VCaP (cell line): ENCODE measurements at regions not wholly inside any gene's neighbourhood (a gene's known extent, or its start where the extent isn't known, plus 50 kb on each side); places are given as distances from the start of the nearest gene placed in this dataset.
"Not testable (repeated sequence)": the region's sequence is repeated elsewhere in the genome, so short reads cannot be mapped to it uniquely, and the experiment has no call there.

Source experiments
- H3K27ac ChIP-seq: fragments of 450-650 bp; 2 replicates; pipeline ENCODE4 v1.5.1; 2017
- TF ChIP-seq, protein P1 (sequence below): fragments of 450-650 bp; conservative IDR thresholded peaks from 2 replicates; pipeline ENCODE4 v1.5.1; 2017; ENCODE audit warnings: mild to moderate bottlenecking, moderate library complexity

DNA sequence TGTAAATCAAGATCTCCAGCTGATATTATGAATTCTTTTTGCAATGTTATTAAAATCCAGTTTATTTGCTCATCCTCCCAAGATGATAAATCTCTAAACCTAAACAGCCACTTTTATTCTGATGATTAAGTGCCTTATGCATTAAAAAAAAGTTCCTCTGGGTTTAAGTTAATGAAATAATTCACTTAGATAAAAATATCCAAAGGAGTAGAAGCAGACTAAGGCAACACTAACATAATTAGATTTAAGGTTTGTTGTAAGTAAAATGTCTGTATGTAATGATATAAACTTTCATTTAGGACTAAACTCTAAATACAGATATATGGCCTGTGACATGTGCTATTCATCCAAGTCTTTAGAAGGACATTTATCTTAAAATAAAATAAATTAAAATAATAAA lies 457.2 kb downstream of the TENT5A start:
- H3K27ac ChIP-seq = no peak overlapping the region
- TF ChIP-seq, protein P1, sequence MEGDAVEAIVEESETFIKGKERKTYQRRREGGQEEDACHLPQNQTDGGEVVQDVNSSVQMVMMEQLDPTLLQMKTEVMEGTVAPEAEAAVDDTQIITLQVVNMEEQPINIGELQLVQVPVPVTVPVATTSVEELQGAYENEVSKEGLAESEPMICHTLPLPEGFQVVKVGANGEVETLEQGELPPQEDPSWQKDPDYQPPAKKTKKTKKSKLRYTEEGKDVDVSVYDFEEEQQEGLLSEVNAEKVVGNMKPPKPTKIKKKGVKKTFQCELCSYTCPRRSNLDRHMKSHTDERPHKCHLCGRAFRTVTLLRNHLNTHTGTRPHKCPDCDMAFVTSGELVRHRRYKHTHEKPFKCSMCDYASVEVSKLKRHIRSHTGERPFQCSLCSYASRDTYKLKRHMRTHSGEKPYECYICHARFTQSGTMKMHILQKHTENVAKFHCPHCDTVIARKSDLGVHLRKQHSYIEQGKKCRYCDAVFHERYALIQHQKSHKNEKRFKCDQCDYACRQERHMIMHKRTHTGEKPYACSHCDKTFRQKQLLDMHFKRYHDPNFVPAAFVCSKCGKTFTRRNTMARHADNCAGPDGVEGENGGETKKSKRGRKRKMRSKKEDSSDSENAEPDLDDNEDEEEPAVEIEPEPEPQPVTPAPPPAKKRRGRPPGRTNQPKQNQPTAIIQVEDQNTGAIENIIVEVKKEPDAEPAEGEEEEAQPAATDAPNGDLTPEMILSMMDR = no peak

DNA sequence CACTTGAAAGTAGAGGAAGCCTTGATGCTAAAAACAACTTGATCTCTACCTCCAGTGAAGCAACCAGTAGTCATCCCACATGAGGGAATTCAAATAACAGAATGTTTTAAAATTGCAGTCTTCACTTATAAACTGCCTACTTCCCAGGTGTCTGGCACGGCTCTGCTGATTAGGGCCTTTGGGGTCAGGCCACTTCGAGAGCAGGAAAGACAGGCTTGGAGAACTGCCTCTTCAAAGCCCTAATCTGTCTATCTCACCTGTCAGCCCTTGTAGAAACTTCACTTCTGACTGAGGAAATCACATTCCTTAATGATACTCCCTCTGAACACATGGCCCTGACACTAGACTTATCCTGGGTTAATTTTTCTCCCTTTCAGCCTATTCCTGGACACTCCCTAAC lies 458.6 kb downstream of the TENT5A start:
- TF ChIP-seq, protein P1 = no peak
- no peak overlapping the region for H3K27ac ChIP-seq

DNA sequence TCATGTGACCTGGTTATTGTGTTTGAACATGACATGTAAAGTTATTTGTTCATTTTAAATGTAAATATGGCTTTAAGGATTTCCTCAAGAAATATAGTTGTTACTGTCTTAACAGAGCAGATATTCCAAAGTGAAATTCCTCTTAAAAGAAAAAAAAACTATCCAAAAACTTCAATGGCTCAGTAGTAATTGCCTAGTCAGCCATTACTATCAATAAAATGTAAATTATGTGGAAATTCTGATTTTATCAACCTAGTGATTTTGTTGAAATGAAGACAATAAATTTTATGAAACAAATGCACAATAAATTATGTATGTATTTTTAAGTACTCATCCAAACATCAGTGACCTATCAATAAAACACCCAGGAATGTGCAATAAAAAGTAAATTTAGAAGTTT lies 463.3 kb downstream of the TENT5A start:
- TF ChIP-seq, protein P1 = no peak
- no peak overlapping the region for H3K27ac ChIP-seq

DNA sequence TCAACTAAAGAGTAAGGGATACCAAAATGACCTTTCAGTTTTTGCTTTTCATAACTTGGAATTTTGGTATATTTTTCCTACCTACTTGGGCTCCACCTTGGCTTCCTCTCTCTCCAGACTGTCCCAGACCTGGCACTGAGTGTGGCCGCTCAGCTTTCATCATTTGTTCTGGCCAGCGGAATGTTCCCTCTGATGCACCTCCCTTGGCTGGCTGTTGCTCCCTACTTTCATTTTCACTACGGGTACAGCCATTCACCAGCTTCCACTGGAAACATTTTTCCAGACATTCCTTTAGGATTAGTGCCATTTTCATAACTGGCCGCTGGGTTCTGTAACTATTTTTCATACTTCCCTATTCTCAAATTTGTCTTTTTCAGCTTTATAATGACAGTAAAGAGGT lies 487.4 kb downstream of the TENT5A start:
- H3K27ac ChIP-seq = no peak overlapping the region
- TF ChIP-seq, protein P1 = no peak

DNA sequence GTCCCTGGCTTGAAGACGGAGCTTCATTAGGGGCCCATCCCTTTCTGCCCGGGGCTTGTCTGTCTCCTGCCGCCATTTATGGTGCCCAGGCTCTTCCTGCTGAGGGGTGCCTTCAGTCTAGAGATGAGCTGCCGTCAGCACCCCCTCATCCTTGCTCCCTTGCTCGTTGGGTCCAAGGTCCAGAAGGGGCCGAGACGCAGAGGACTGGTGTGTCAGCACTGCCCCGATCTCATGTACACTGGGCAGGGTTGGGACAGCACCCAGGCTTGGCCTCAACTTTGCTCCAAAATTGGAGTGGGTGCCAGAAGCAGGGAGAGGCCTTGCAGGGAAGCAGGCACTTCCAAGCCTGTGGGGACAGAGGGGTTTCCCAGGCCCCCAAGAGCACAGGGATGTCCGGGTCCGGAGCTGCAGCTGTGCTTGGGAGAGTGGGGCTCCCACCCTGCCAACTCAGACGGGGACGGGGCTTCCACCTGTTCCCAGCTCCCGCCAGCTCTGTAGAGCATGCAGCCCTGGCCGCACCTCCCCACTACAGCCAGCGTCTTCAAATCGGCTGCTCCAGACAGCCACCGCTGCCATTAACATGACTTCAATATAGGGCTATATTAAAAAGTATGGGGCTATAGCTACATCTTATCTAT lies 488.8 kb downstream of the TENT5A start:
- TF ChIP-seq, protein P1 = no peak
- H3K27ac ChIP-seq = no peak overlapping the region

DNA sequence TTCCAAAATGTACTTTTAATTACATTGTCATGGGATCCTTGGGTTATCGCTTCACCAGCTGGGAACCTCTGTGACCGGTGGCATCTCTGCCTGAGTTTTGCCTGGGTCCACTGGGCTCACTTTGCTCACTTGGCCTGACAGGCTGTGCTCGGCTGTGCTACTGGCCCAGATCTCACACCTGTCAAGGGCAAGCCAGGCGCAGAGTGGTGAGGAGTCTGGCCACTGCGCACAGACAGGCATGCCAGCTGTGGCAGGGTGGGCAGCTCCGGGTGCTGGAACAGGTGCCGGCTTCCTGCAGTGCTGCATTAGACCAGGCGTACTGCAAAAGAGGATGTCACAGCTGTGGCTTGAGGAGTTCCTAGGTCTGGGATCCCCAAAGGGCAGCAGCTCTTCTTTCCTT lies 489.8 kb downstream of the TENT5A start:
- TF ChIP-seq, protein P1 = no peak
- no peak overlapping the region for H3K27ac ChIP-seq

DNA sequence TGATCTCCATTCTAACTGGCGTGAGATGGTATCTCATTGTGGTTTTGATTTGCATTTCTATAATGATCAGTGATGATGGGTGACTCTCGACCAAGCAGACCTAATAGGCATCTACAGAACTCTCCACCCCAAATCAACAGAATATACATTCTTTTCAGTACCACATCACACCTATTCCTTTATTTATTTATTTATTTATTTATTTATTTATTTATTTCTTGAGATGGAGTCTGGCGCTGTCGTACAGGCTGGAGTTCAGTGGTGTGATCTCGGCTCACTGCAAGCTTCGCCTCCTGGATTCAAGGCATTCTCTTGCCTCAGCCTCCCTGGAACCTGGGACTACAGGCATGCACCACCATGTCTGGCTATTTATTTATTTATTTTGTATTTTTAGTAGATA lies 496.3 kb downstream of the TENT5A start:
- H3K27ac ChIP-seq = not testable (repeated sequence)

DNA sequence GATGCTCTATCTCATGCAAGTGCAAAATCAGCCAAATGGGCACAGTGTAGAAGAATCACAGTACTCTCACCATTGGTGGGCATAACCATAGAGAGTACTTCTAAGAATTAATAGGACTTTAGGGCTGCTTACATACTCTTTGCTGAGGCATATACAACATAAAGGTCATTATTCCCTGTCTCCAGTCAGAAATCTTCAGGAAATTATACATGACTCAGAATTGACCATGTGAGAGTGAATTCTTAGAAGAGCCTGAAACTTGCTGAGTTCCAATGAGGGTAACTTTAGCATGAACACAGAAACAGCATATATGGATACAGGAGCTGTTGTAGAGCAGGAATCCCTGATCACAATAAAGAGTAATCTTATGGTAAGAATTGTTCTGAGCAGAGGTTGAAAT lies 498.7 kb downstream of the TENT5A start:
- H3K27ac ChIP-seq = no peak overlapping the region
- TF ChIP-seq, protein P1 = no peak
